ENCODE measurements at regions not wholly inside any gene's neighbourhood (a gene's known extent, or its start where the extent isn't known, plus 50 kb on each side); places are given as distances from the start of the nearest gene placed in this dataset.

GRCh38 chr3:5846261-5846660 lies 658.8 kb downstream of the EDEM1 start:
- TF ChIP-seq, protein P1, sequence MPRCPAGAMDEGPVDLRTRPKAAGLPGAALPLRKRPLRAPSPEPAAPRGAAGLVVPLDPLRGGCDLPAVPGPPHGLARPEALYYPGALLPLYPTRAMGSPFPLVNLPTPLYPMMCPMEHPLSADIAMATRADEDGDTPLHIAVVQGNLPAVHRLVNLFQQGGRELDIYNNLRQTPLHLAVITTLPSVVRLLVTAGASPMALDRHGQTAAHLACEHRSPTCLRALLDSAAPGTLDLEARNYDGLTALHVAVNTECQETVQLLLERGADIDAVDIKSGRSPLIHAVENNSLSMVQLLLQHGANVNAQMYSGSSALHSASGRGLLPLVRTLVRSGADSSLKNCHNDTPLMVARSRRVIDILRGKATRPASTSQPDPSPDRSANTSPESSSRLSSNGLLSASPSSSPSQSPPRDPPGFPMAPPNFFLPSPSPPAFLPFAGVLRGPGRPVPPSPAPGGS (IDR thresholded peaks at IDR 0.05), result no peak
- FAIRE-seq, result no peak
- Histone ChIP-seq H3K4me1 (no peaks in the 10 kb centered on the region), H3K4me2 (no peak overlapping the region), H3K27ac (no peak overlapping the region), H3K9me3 (no peaks in the 10 kb centered on the region), H3K4me3 (no peak overlapping the region)
- CTCF ChIA-PET, result no interaction called here
- 2% methylated on average over 1 of the region's 1 CpG for WGBS (ENCODE audit: missing lambda C conversion rate)
- no peak for ATAC-seq
- POLR2A ChIA-PET, result no interaction called here
- DNase-seq (ENCODE audit: low read depth in 1 of 2, low spot score in 1 of 2), result no peak

GRCh38 chr3:5861151-5861550 lies 673.6 kb downstream of the EDEM1 start:
- ChIA-PET POLR2A (no interaction called here), CTCF (interaction anchor here (0.6 kb wide), 1 partner anchor 38 kb away, joined by 5 read pairs; no protein-coding TSS in a partner anchor)
- TF ChIP-seq CEBPB (IDR thresholded peaks at IDR 0.05) (no peak), RAD21 (conservative IDR thresholded peaks at IDR 0.05 in 1 of 2, IDR thresholded peaks at IDR 0.05 in 1 of 2) (no peak), MAZ (IDR thresholded peaks at IDR 0.05; ENCODE audit: borderline replicate concordance, low read depth, low read length) (no peak), RCOR1 (IDR thresholded peaks at IDR 0.05; ENCODE audit: low read depth, low read length) (no peak), MAFK (IDR thresholded peaks at IDR 0.05; ENCODE audit: partially characterized antibody) (no peak), HEYL (CRISPR knock-in tag; IDR thresholded peaks at IDR 0.05) (no peak), EP300 (IDR thresholded peaks at IDR 0.05) (no peak), CBX8 (IDR thresholded peaks at IDR 0.05) (no peak), NR3C1 (IDR thresholded peaks at IDR 0.05) (no peak), HOXA7 (CRISPR knock-in tag; IDR thresholded peaks at IDR 0.05) (no peak)
- TF ChIP-seq, protein P2, sequence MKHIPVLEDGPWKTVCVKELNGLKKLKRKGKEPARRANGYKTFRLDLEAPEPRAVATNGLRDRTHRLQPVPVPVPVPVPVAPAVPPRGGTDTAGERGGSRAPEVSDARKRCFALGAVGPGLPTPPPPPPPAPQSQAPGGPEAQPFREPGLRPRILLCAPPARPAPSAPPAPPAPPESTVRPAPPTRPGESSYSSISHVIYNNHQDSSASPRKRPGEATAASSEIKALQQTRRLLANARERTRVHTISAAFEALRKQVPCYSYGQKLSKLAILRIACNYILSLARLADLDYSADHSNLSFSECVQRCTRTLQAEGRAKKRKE (CRISPR knock-in tag; IDR thresholded peaks at IDR 0.05; ENCODE audit: low read depth), result no peak
- TF ChIP-seq, protein P1 (IDR thresholded peaks at IDR 0.05), result no peak
- H3K4me1 ChIP-seq, result no peaks in the 10 kb centered on the region
- no peaks in the 10 kb centered on the region for H3K9me3 ChIP-seq
- DNase-seq (ENCODE audit: low read depth in 1 of 2, low spot score in 1 of 2), result no peak
- no peak overlapping the region for H3K4me2 ChIP-seq
- WGBS (ENCODE audit: missing lambda C conversion rate), result 2% methylated on average over 3 of the region's 3 CpGs
- ATAC-seq, result no peak
- FAIRE-seq, result no peak
- no peak overlapping the region for H3K27ac ChIP-seq
- H3K4me3 ChIP-seq, result no peak overlapping the region

DNA sequence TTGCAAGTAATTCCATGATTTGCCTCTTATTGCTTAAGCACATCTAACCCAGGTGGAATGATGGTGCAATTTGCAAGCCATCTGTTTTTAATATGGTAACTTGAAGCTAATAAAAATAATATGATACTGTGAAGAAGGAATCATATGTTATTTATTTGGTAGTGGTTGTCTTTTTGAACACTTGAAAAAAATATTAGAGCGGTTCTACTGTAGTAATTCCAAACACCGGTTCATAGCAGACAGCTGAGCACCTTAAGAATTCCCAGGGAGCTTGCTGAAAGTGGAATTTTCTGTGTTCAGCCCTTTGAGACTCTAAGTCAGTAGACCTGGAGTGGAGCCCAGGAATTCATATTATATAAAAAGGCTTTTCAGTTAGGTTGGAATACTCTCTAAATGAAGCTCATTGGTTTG lies 687.4 kb downstream of the EDEM1 start:
- TF ChIP-seq HEYL (CRISPR knock-in tag; IDR thresholded peaks at IDR 0.05), result no peak
- CTCF ChIA-PET, result no interaction called here

DNA sequence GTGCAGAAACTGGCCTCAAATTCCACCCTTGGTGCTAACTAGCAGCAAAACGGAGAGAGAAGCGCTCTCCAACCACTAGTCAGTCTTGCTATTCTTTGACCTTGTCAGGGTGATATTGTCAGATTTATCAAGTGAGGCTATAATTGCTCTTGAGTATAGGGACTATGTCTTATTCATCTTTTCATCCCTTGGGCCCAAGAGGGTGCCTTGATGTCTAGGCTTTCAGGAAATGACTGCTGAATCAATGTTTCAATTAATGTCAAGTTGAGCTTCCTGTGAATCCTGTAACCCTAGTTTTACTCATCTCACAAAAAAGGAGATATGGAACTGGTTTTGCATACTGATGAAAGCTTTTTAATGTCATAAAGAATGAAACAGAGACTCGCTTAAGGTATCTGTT lies 701.3 kb downstream of the EDEM1 start:
- H3K4me2 ChIP-seq, result no peak overlapping the region
- ChIA-PET CTCF (interaction anchor here (1.5 kb wide), 1 partner anchor 15 kb away, joined by 3 read pairs; no protein-coding TSS in a partner anchor), POLR2A (no interaction called here)
- WGBS (ENCODE audit: missing lambda C conversion rate), result 5% methylated on average over 3 of the region's 3 CpGs
- H3K4me1 ChIP-seq, result no peaks in the 10 kb centered on the region
- ATAC-seq (no peak), DNase-seq (ENCODE audit: low read depth in 1 of 2, low spot score in 1 of 2) (no peak), FAIRE-seq (no peak)
- no peaks in the 10 kb centered on the region for H3K9me3 ChIP-seq
- no peak overlapping the region for H3K4me3 ChIP-seq
- TF ChIP-seq RARB (CRISPR knock-in tag; IDR thresholded peaks at IDR 0.05), result no peak
- TF ChIP-seq ZFP36 (IDR thresholded peaks at IDR 0.05; ENCODE audit: borderline replicate concordance, partially characterized antibody), result no peak
- TF ChIP-seq RNF2 (IDR thresholded peaks at IDR 0.05; ENCODE audit: borderline replicate concordance, low read depth), result no peak
- no peak for TF ChIP-seq EHF (CRISPR knock-in tag; IDR thresholded peaks at IDR 0.05)
- H3K27ac ChIP-seq, result no peak overlapping the region

More for the DNA sequence above, 687.4 kb downstream of the EDEM1 start:
- no peak for FAIRE-seq
- H3K27ac ChIP-seq, result no peak overlapping the region
- POLR2A ChIA-PET, result no interaction called here
- no peak overlapping the region for H3K4me3 ChIP-seq
- no peaks in the 10 kb centered on the region for H3K9me3 ChIP-seq
- DNase-seq (ENCODE audit: low read depth in 1 of 2, low spot score in 1 of 2), result no peak
- ATAC-seq, result no peak
- 1% methylated on average over 2 of the region's 2 CpGs for WGBS (ENCODE audit: missing lambda C conversion rate)
- no peaks in the 10 kb centered on the region for H3K4me1 ChIP-seq
- no peak overlapping the region for H3K4me2 ChIP-seq

Data from A549 (cell line).